ENCODE measurements at regions not wholly inside any gene's neighbourhood (a gene's known extent, or its start where the extent isn't known, plus 50 kb on each side); places are given as distances from the start of the nearest gene placed in this dataset.
"Not testable (repeated sequence)": the region's sequence is repeated elsewhere in the genome, so short reads cannot be mapped to it uniquely, and the experiment has no call there.

- FAIRE-seq (no peak), DNase-seq (ENCODE audit: low read depth) (no peak)
- Mint-ChIP-seq H3K4me3 (ENCODE audit: unreplicated experiment) (no peak overlapping the region), H3K9me3 (ENCODE audit: unreplicated experiment) (no peaks in the 10 kb centered on the region), H3K36me3 (ENCODE audit: low read depth, unreplicated experiment) (no peaks in the 10 kb centered on the region), H3K27ac (ENCODE audit: unreplicated experiment) (no peak overlapping the region), H3K4me1 (ENCODE audit: low read depth, unreplicated experiment) (peaks cover 5% of the 10 kb centered on the region), H3K27me3 (ENCODE audit: low read depth, unreplicated experiment) (no peaks in the 10 kb centered on the region)
- no peaks in the 10 kb centered on the region for H3K4me1 ChIP-seq (ENCODE audit: insufficient read depth, low read length)
- no peak overlapping the region for H3K4me2 ChIP-seq (ENCODE audit: low read length)
- H2AFZ ChIP-seq (ENCODE audit: low read depth, low read length), result no peak overlapping the region
- no peak overlapping the region for H3K27ac ChIP-seq (ENCODE audit: low read depth, low read length)
- H3K9ac ChIP-seq (ENCODE audit: low read length), result no peak overlapping the region
- no peaks in the 10 kb centered on the region for H4K20me1 ChIP-seq (ENCODE audit: insufficient read depth, low read length)
- H3K27me3 ChIP-seq (ENCODE audit: insufficient read depth, low read length), result no peaks in the 10 kb centered on the region
- TF ChIP-seq EZH2 (IDR thresholded peaks at IDR 0.05; ENCODE audit: insufficient read depth, low read length), result no peak
- TF ChIP-seq CTCF (IDR thresholded peaks at IDR 0.05; ENCODE audit: insufficient read depth, low read depth, low read length), result no peak
- H3K36me3 ChIP-seq (ENCODE audit: insufficient read depth, low read length), result no peaks in the 10 kb centered on the region
- H3K79me2 ChIP-seq (ENCODE audit: insufficient read depth, low read length), result no peaks in the 10 kb centered on the region
- H3K4me3 ChIP-seq (ENCODE audit: insufficient read depth, low read depth, low read length), result no peak overlapping the region
- H3K9me3 ChIP-seq (ENCODE audit: insufficient read depth, low read depth, low read length), result no peaks in the 10 kb centered on the region
Observed at GRCh38 chr3:95733336-95733735, 1081.1 kb upstream of the EPHA6 start.

GRCh38 chr3:95738045-95738444, 1076.3 kb upstream of the EPHA6 start:
- Mint-ChIP-seq H3K4me1 (ENCODE audit: low read depth, unreplicated experiment) (peaks cover 2% of the 10 kb centered on the region), H3K4me3 (ENCODE audit: unreplicated experiment) (no peak overlapping the region), H3K36me3 (ENCODE audit: low read depth, unreplicated experiment) (no peaks in the 10 kb centered on the region), H3K9me3 (ENCODE audit: unreplicated experiment) (no peaks in the 10 kb centered on the region), H3K27me3 (ENCODE audit: low read depth, unreplicated experiment) (no peaks in the 10 kb centered on the region), H3K27ac (ENCODE audit: unreplicated experiment) (no peak overlapping the region)
- H3K9me3 ChIP-seq (ENCODE audit: insufficient read depth, low read depth, low read length), result no peaks in the 10 kb centered on the region
- H3K79me2 ChIP-seq (ENCODE audit: insufficient read depth, low read length), result no peaks in the 10 kb centered on the region
- H3K27ac ChIP-seq (ENCODE audit: low read depth, low read length), result no peak overlapping the region
- no peak overlapping the region for H3K9ac ChIP-seq (ENCODE audit: low read length)
- no peaks in the 10 kb centered on the region for H3K27me3 ChIP-seq (ENCODE audit: insufficient read depth, low read length)
- no peak overlapping the region for H2AFZ ChIP-seq (ENCODE audit: low read depth, low read length)
- H3K4me3 ChIP-seq (ENCODE audit: insufficient read depth, low read depth, low read length), result no peak overlapping the region
- no peaks in the 10 kb centered on the region for H3K36me3 ChIP-seq (ENCODE audit: insufficient read depth, low read length)
- no peak overlapping the region for H3K4me2 ChIP-seq (ENCODE audit: low read length)
- no peaks in the 10 kb centered on the region for H4K20me1 ChIP-seq (ENCODE audit: insufficient read depth, low read length)
- no peak for TF ChIP-seq EZH2 (IDR thresholded peaks at IDR 0.05; ENCODE audit: insufficient read depth, low read length)
- FAIRE-seq, result no peak
- no peaks in the 10 kb centered on the region for H3K4me1 ChIP-seq (ENCODE audit: insufficient read depth, low read length)
- DNase-seq (ENCODE audit: low read depth), result no peak

GRCh38 chr3:95744896-95745295, 1069.5 kb upstream of the EPHA6 start:
- not testable (repeated sequence) for H3K4me3 Mint-ChIP-seq (ENCODE audit: unreplicated experiment); H2AFZ ChIP-seq (ENCODE audit: low read depth, low read length); H3K9me3 Mint-ChIP-seq (ENCODE audit: unreplicated experiment); H3K4me3 ChIP-seq (ENCODE audit: insufficient read depth, low read depth, low read length); H3K36me3 ChIP-seq (ENCODE audit: insufficient read depth, low read length); H3K27ac ChIP-seq (ENCODE audit: low read depth, low read length); H3K27ac Mint-ChIP-seq (ENCODE audit: unreplicated experiment); H3K4me1 Mint-ChIP-seq (ENCODE audit: low read depth, unreplicated experiment); H3K4me2 ChIP-seq (ENCODE audit: low read length); H3K27me3 ChIP-seq (ENCODE audit: insufficient read depth, low read length); H3K79me2 ChIP-seq (ENCODE audit: insufficient read depth, low read length); H3K9me3 ChIP-seq (ENCODE audit: insufficient read depth, low read depth, low read length); H4K20me1 ChIP-seq (ENCODE audit: insufficient read depth, low read length); FAIRE-seq; H3K9ac ChIP-seq (ENCODE audit: low read length); H3K27me3 Mint-ChIP-seq (ENCODE audit: low read depth, unreplicated experiment); DNase-seq (ENCODE audit: low read depth); H3K36me3 Mint-ChIP-seq (ENCODE audit: low read depth, unreplicated experiment); H3K4me1 ChIP-seq (ENCODE audit: insufficient read depth, low read length)

- Histone ChIP-seq H3K27me3 (ENCODE audit: insufficient read depth, low read length) (no peaks in the 10 kb centered on the region), H2AFZ (ENCODE audit: low read depth, low read length) (no peak overlapping the region), H3K9ac (ENCODE audit: low read length) (no peak overlapping the region), H3K4me1 (ENCODE audit: insufficient read depth, low read length) (no peaks in the 10 kb centered on the region), H3K36me3 (ENCODE audit: insufficient read depth, low read length) (no peaks in the 10 kb centered on the region), H4K20me1 (ENCODE audit: insufficient read depth, low read length) (no peaks in the 10 kb centered on the region), H3K79me2 (ENCODE audit: insufficient read depth, low read length) (no peaks in the 10 kb centered on the region), H3K9me3 (ENCODE audit: insufficient read depth, low read depth, low read length) (no peaks in the 10 kb centered on the region), H3K27ac (ENCODE audit: low read depth, low read length) (no peak overlapping the region), H3K4me2 (ENCODE audit: low read length) (no peak overlapping the region), H3K4me3 (ENCODE audit: insufficient read depth, low read depth, low read length) (no peak overlapping the region)
- no peaks in the 10 kb centered on the region for H3K36me3 Mint-ChIP-seq (ENCODE audit: low read depth, unreplicated experiment)
- H3K27me3 Mint-ChIP-seq (ENCODE audit: low read depth, unreplicated experiment), result no peaks in the 10 kb centered on the region
- TF ChIP-seq EZH2 (IDR thresholded peaks at IDR 0.05; ENCODE audit: insufficient read depth, low read length) (no peak), CTCF (IDR thresholded peaks at IDR 0.05; ENCODE audit: insufficient read depth, low read depth, low read length) (no peak)
- H3K27ac Mint-ChIP-seq (ENCODE audit: unreplicated experiment), result no peak overlapping the region
- peaks cover 4% of the 10 kb centered on the region for H3K4me1 Mint-ChIP-seq (ENCODE audit: low read depth, unreplicated experiment)
- DNase-seq (ENCODE audit: low read depth) (no peak), FAIRE-seq (no peak)
- H3K9me3 Mint-ChIP-seq (ENCODE audit: unreplicated experiment), result no peaks in the 10 kb centered on the region
- no peak overlapping the region for H3K4me3 Mint-ChIP-seq (ENCODE audit: unreplicated experiment)
Observed at GRCh38 chr3:95750097-95750496, 1064.3 kb upstream of the EPHA6 start.

Data from astrocyte (in vitro differentiated cells and primary cell).